MM.1S (cell line): ENCODE measurements at regions not wholly inside any gene's neighbourhood (a gene's known extent, or its start where the extent isn't known, plus 50 kb on each side); places are given as distances from the start of the nearest gene placed in this dataset.

Source experiments
- DNase-seq: peaks from one replicate; pipeline ENCODE4 v3.0.0-alpha.2; 2015
- H2AFZ ChIP-seq: fragments of 300-600 bp; sonication (generic); 2 replicates; pipeline ENCODE4 v1.6.0; 2016; ENCODE audit warnings: antibody characterized with exemption, low read length
- H3F3A ChIP-seq: fragments of 300-600 bp; sonication (generic); 2 replicates; pipeline ENCODE4 v1.6.1; 2016; ENCODE audit warnings: mild to moderate bottlenecking, antibody characterized with exemption, low read length, moderate library complexity, mixed read lengths; ENCODE audit not compliant: insufficient read depth
- H3K27ac ChIP-seq: fragments of 300-600 bp; sonication (generic); 2 replicates; pipeline ENCODE4 v1.5.1; 2016; ENCODE audit warnings: mild to moderate bottlenecking, low read length
- H3K27me3 ChIP-seq: fragments of 300-600 bp; sonication (generic); replicated peaks from 2 replicates; pipeline ENCODE4 v1.6.0; 2016; ENCODE audit warnings: low read length; ENCODE audit not compliant: insufficient read depth
- H3K36me3 ChIP-seq: fragments of 300-600 bp; sonication (generic); replicated peaks from 2 replicates; pipeline ENCODE4 v1.6.1; 2016; ENCODE audit warnings: mild to moderate bottlenecking, low read length, mixed read lengths; ENCODE audit not compliant: insufficient read depth
- H3K4me1 ChIP-seq: fragments of 300-600 bp; sonication (generic); 2 replicates; pipeline ENCODE4 v1.6.1; 2016; ENCODE audit warnings: low read length, mixed read lengths
- H3K4me2 ChIP-seq: fragments of 300-600 bp; sonication (generic); 2 replicates; pipeline ENCODE4 v1.6.0; 2016; ENCODE audit warnings: low read depth, low read length
- H3K4me3 ChIP-seq: fragments of 300-600 bp; sonication (generic); 2 replicates; pipeline ENCODE4 v1.5.1; 2016; ENCODE audit warnings: low read length, mixed read lengths
- H3K79me2 ChIP-seq: fragments of 300-600 bp; sonication (generic); 2 replicates; pipeline ENCODE4 v1.6.1; 2016; ENCODE audit warnings: mixed run types, low read length, mixed read lengths
- H3K9ac ChIP-seq: fragments of 300-600 bp; sonication (generic); 2 replicates; pipeline ENCODE4 v1.6.1; 2016; ENCODE audit warnings: low read length, mixed read lengths
- H3K9me2 ChIP-seq: fragments of 300-600 bp; sonication (generic); replicated peaks from 2 replicates; pipeline ENCODE4 v1.6.1; 2016; ENCODE audit warnings: mild to moderate bottlenecking, low read length, mixed read lengths; ENCODE audit not compliant: insufficient read depth
- H3K9me3 ChIP-seq: fragments of 300-600 bp; sonication (generic); replicated peaks from 2 replicates; pipeline ENCODE4 v1.6.1; 2016; ENCODE audit warnings: mild to moderate bottlenecking, low read length, mixed read lengths; ENCODE audit not compliant: insufficient read depth
- H4K20me1 ChIP-seq: fragments of 300-600 bp; sonication (generic); 2 replicates; pipeline ENCODE4 v1.6.1; 2016; ENCODE audit warnings: mild to moderate bottlenecking, low read length, moderate library complexity, mixed read lengths; ENCODE audit not compliant: insufficient read depth
- EZH2 ChIP-seq: fragments of 300-600 bp; sonication (generic); optimal IDR thresholded peaks from 2 replicates; pipeline ENCODE3; 2017; ENCODE audit warnings: low read depth, mild to moderate bottlenecking, antibody characterized with exemption, low read length, mixed read lengths
- EZH2phosphoT487 ChIP-seq: fragments of 300-600 bp; sonication (generic); IDR thresholded peaks from 2 replicates; pipeline ENCODE4 v1.6.1; 2018; ENCODE audit warnings: antibody characterized with exemption, low read length
- TF ChIP-seq, protein P1 (sequence below): fragments of 300-600 bp; sonication (generic); IDR thresholded peaks from 2 replicates; pipeline ENCODE4 v1.5.1; 2016; ENCODE audit warnings: antibody characterized with exemption, low read length, mixed read lengths

GRCh38 chr3:30945291-30945690, 50.8 kb upstream of the GADL1 start:
- H3K4me1 ChIP-seq: no peaks in the 10 kb centered on the region
- H3K4me2 ChIP-seq: no peak overlapping the region
- no peaks in the 10 kb centered on the region for H4K20me1 ChIP-seq
- no peaks in the 10 kb centered on the region for H3K27me3 ChIP-seq
- no peaks in the 10 kb centered on the region for H3K9me3 ChIP-seq
- H3K9me2 ChIP-seq: no peaks in the 10 kb centered on the region
- H3K27ac ChIP-seq: no peak overlapping the region
- no peak overlapping the region for H2AFZ ChIP-seq
- no peak for DNase-seq
- H3K4me3 ChIP-seq: no peak overlapping the region
- no peak overlapping the region for H3K9ac ChIP-seq
- H3F3A ChIP-seq: no peaks in the 10 kb centered on the region
- H3K79me2 ChIP-seq: no peaks in the 10 kb centered on the region
- no peak for TF ChIP-seq EZH2phosphoT487
- no peak for TF ChIP-seq EZH2
- TF ChIP-seq, protein P1, sequence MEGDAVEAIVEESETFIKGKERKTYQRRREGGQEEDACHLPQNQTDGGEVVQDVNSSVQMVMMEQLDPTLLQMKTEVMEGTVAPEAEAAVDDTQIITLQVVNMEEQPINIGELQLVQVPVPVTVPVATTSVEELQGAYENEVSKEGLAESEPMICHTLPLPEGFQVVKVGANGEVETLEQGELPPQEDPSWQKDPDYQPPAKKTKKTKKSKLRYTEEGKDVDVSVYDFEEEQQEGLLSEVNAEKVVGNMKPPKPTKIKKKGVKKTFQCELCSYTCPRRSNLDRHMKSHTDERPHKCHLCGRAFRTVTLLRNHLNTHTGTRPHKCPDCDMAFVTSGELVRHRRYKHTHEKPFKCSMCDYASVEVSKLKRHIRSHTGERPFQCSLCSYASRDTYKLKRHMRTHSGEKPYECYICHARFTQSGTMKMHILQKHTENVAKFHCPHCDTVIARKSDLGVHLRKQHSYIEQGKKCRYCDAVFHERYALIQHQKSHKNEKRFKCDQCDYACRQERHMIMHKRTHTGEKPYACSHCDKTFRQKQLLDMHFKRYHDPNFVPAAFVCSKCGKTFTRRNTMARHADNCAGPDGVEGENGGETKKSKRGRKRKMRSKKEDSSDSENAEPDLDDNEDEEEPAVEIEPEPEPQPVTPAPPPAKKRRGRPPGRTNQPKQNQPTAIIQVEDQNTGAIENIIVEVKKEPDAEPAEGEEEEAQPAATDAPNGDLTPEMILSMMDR: no peak
- H3K36me3 ChIP-seq: no peaks in the 10 kb centered on the region

- no peak overlapping the region for H3K4me3 ChIP-seq
- DNase-seq: no peak
- H3K9me2 ChIP-seq: no peaks in the 10 kb centered on the region
Observed at GRCh38 chr3:30948426-30948825, 54.0 kb upstream of the GADL1 start.

DNA sequence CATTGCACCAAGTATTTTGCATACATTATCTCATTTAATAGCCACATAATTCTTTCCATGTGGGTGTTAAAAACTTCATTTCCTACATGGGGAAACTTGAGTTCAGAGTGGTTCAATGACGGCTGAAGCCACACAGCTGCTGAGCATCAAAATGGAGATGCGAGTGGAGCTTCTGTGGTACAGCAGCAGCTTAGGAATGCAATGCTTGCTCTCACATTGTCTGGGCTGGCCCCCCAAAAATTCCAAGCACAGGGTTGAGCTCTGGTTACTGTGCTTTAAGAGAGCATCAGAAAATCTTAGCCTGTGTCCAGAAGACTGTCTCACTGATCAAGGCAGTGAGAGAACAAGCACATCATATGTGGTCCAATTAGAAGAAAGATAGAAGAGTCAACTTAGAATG, 57.4 kb upstream of the GADL1 start:
- Histone ChIP-seq H3F3A (no peaks in the 10 kb centered on the region), H3K4me1 (no peaks in the 10 kb centered on the region), H3K4me3 (no peak overlapping the region), H2AFZ (no peak overlapping the region), H3K9me2 (no peaks in the 10 kb centered on the region), H3K36me3 (no peaks in the 10 kb centered on the region), H3K9me3 (no peaks in the 10 kb centered on the region), H3K27me3 (no peaks in the 10 kb centered on the region), H3K27ac (no peak overlapping the region), H3K9ac (no peak overlapping the region), H3K79me2 (no peaks in the 10 kb centered on the region), H3K4me2 (no peak overlapping the region), H4K20me1 (no peaks in the 10 kb centered on the region)
- TF ChIP-seq EZH2: no peak
- TF ChIP-seq EZH2phosphoT487: no peak
- TF ChIP-seq, protein P1: no peak
- DNase-seq: no peak

More at GRCh38 chr3:30948426-30948825, 54.0 kb upstream of the GADL1 start:
- H3K9me3 ChIP-seq: no peaks in the 10 kb centered on the region
- no peaks in the 10 kb centered on the region for H3K27me3 ChIP-seq
- no peaks in the 10 kb centered on the region for H4K20me1 ChIP-seq
- no peaks in the 10 kb centered on the region for H3K4me1 ChIP-seq
- H3F3A ChIP-seq: no peaks in the 10 kb centered on the region
- H2AFZ ChIP-seq: no peak overlapping the region
- H3K27ac ChIP-seq: no peak overlapping the region
- no peak overlapping the region for H3K9ac ChIP-seq
- H3K36me3 ChIP-seq: no peaks in the 10 kb centered on the region
- H3K79me2 ChIP-seq: no peaks in the 10 kb centered on the region
- TF ChIP-seq, protein P1: no peak
- TF ChIP-seq EZH2phosphoT487 (no peak), EZH2 (no peak)
- H3K4me2 ChIP-seq: no peak overlapping the region
